H9 (cell line): ENCODE measurements at regions not wholly inside any gene's neighbourhood (a gene's known extent, or its start where the extent isn't known, plus 50 kb on each side); places are given as distances from the start of the nearest gene placed in this dataset.

Experiments
- DNase-seq: peaks from one replicate; pipeline ENCODE4 v3.0.0-alpha.2; 2017
- H2AFZ ChIP-seq: one replicate; pipeline ENCODE4 v1.6.1; 2013; ENCODE audit warnings: mild to moderate bottlenecking, low read length, control low read depth, moderate library complexity
- H2AK5ac ChIP-seq: 2 replicates; pipeline ENCODE4 v1.6.1; 2013; ENCODE audit warnings: low read length, control low read depth, mixed read lengths; ENCODE audit not compliant: insufficient read length
- H2BK120ac ChIP-seq: one replicate; pipeline ENCODE4 v1.6.1; 2013; ENCODE audit warnings: low read depth, mild to moderate bottlenecking, low read length, control low read depth, inconsistent platforms; ENCODE audit not compliant: poor library complexity, severe bottlenecking
- H2BK12ac ChIP-seq: 2 replicates; pipeline ENCODE4 v1.6.1; 2013; ENCODE audit warnings: low read length, control low read depth, mixed read lengths, low read depth; ENCODE audit not compliant: insufficient read length
- H2BK15ac ChIP-seq: 2 replicates; pipeline ENCODE4 v1.6.1; 2013; ENCODE audit warnings: low read depth, low read length, control low read depth
- H2BK20ac ChIP-seq: one replicate; pipeline ENCODE4 v1.6.1; 2013; ENCODE audit warnings: low read depth, mild to moderate bottlenecking, low read length, control low read depth, inconsistent platforms; ENCODE audit not compliant: poor library complexity, severe bottlenecking
- H2BK5ac ChIP-seq: 2 replicates; pipeline ENCODE4 v1.6.1; 2013; ENCODE audit warnings: low read length, control low read depth, mixed read lengths; ENCODE audit not compliant: insufficient read length
- H3K14ac ChIP-seq: 2 replicates; pipeline ENCODE4 v1.6.1; 2013; ENCODE audit warnings: low read length, control low read depth; ENCODE audit not compliant: insufficient read depth
- H3K18ac ChIP-seq: 2 replicates; pipeline ENCODE4 v1.6.1; 2013; ENCODE audit warnings: low read depth, mild to moderate bottlenecking, mixed read lengths, low read length, control low read depth; ENCODE audit not compliant: insufficient read length
- H3K23ac ChIP-seq: 2 replicates; pipeline ENCODE4 v1.6.1; 2013; ENCODE audit warnings: low read length, control low read depth, mixed read lengths, low read depth; ENCODE audit not compliant: insufficient read length
- H3K23me2 ChIP-seq: 2 replicates; pipeline ENCODE4 v1.6.1; 2013; ENCODE audit warnings: low read depth, mild to moderate bottlenecking, mixed read lengths, low read length, control low read depth; ENCODE audit not compliant: insufficient read length, poor library complexity, severe bottlenecking
- H3K27ac ChIP-seq: 2 replicates; pipeline ENCODE4 v1.5.1; 2013; ENCODE audit warnings: low read length, control low read depth, mixed read lengths, low read depth; ENCODE audit not compliant: insufficient read length
- H3K27me3 ChIP-seq: 2 replicates; pipeline ENCODE4 v1.6.1; 2013; ENCODE audit warnings: low read length, control low read depth, inconsistent platforms; ENCODE audit not compliant: insufficient read depth
- H3K4ac ChIP-seq: 2 replicates; pipeline ENCODE4 v1.6.1; 2013; ENCODE audit warnings: low read depth, mild to moderate bottlenecking, control low read depth, inconsistent platforms, low read length, moderate library complexity
- H3K4me1 ChIP-seq: 2 replicates; pipeline ENCODE4 v1.6.1; 2013; ENCODE audit warnings: low read length, control low read depth, inconsistent platforms; ENCODE audit not compliant: insufficient read depth
- H3K4me2 ChIP-seq: 2 replicates; pipeline ENCODE4 v1.6.1; 2013; ENCODE audit warnings: low read length, control low read depth, mixed read lengths; ENCODE audit not compliant: insufficient read length, insufficient read depth
- H3K56ac ChIP-seq: 2 replicates; pipeline ENCODE4 v1.6.1; 2013; ENCODE audit warnings: low read depth, mild to moderate bottlenecking, mixed read lengths, low read length, control low read depth; ENCODE audit not compliant: insufficient read length
- H3K79me1 ChIP-seq: 2 replicates; pipeline ENCODE4 v1.6.1; 2013; ENCODE audit warnings: low read depth, mild to moderate bottlenecking, moderate library complexity, low read length, control low read depth, inconsistent platforms; ENCODE audit not compliant: insufficient read depth, poor library complexity, severe bottlenecking
- H3K79me2 ChIP-seq: 2 replicates; pipeline ENCODE4 v1.6.1; 2013; ENCODE audit warnings: low read length, control low read depth, inconsistent platforms; ENCODE audit not compliant: insufficient read depth
- H3K9ac ChIP-seq: 2 replicates; pipeline ENCODE4 v1.6.1; 2013; ENCODE audit warnings: low read length, control low read depth, mixed read lengths; ENCODE audit not compliant: insufficient read length; ENCODE audit errors: extremely low read depth
- H3K9me3 ChIP-seq: one replicate; pipeline ENCODE4 v1.6.1; 2013; ENCODE audit warnings: low read depth, low read length, inconsistent platforms; ENCODE audit not compliant: control insufficient read depth
- H3T11ph ChIP-seq: one replicate; pipeline ENCODE4 v1.6.1; 2013; ENCODE audit warnings: mild to moderate bottlenecking, low read length, control low read depth, inconsistent platforms
- H4K20me1 ChIP-seq: one replicate; pipeline ENCODE4 v1.6.1; 2013; ENCODE audit not compliant: control insufficient read depth, insufficient read length, insufficient read depth
- H4K5ac ChIP-seq: 2 replicates; pipeline ENCODE4 v1.6.1; 2013; ENCODE audit warnings: low read depth, mild to moderate bottlenecking, mixed read lengths, low read length, control low read depth; ENCODE audit not compliant: insufficient read length
- H4K8ac ChIP-seq: replicated peaks from 2 replicates; pipeline ENCODE4 v1.6.1; 2013; ENCODE audit warnings: low read length, control low read depth, mixed read lengths, low read depth; ENCODE audit not compliant: insufficient read length
- H4K91ac ChIP-seq: 2 replicates; pipeline ENCODE4 v1.6.1; 2013; ENCODE audit warnings: low read depth, mild to moderate bottlenecking, moderate library complexity, mixed read lengths, low read length, control low read depth; ENCODE audit not compliant: insufficient read length
- H3K27ac Mint-ChIP-seq, 3 experiments: 2 replicates in 2 of 3; 3 replicates in 1 of 3; pipeline ENCODE4 v1.8.0; 2020 to 2021; ENCODE audit warnings: mixed read lengths in 3 of 3, mild to moderate bottlenecking in 1 of 3, moderate library complexity in 1 of 3
- H3K27me3 Mint-ChIP-seq: 2 replicates; pipeline ENCODE4 v1.8.0; 2021; ENCODE audit warnings: low read depth, mild to moderate bottlenecking, moderate library complexity, mixed read lengths
- H3K36me3 Mint-ChIP-seq, 3 experiments: 2 replicates in 2 of 3; 3 replicates in 1 of 3; pipeline ENCODE4 v1.8.0; 2020 to 2021; ENCODE audit warnings: low read depth in 3 of 3, mixed read lengths in 3 of 3; ENCODE audit not compliant: insufficient read depth in 1 of 3
- H3K4me1 Mint-ChIP-seq, 2 experiments: 2 replicates each; pipeline ENCODE4 v1.8.0; 2020; ENCODE audit warnings: mixed read lengths in 2 of 2
- H3K4me3 Mint-ChIP-seq, 2 experiments: 2 replicates in 1 of 2; 3 replicates in 1 of 2; pipeline ENCODE4 v1.8.0; 2020 to 2021; ENCODE audit warnings: mild to moderate bottlenecking in 2 of 2, mixed read lengths in 2 of 2, moderate library complexity in 1 of 2
- H3K9me3 Mint-ChIP-seq, 2 experiments: 2 replicates in 1 of 2; 3 replicates in 1 of 2; pipeline ENCODE4 v1.8.0; 2020; ENCODE audit warnings: mild to moderate bottlenecking in 2 of 2, mixed read lengths in 2 of 2, moderate library complexity in 1 of 2
- CTCF ChIP-seq: fragments of 200-600 bp; sonication (generic); conservative IDR thresholded peaks from 3 replicates; pipeline ENCODE4 v1.8.0; 2021; ENCODE audit warnings: antibody characterized with exemption, mild to moderate bottlenecking
- WGBS: extraction: QIAGEN DNeasy Blood & Tissue Kit; methylation state at CpG from one replicate; pipeline ENCODE4 v1.1.7; 2013; ENCODE audit warnings: missing lambda C conversion rate, low lambda C conversion rate, mixed read lengths; ENCODE audit not compliant: insufficient read length; ENCODE audit errors: extremely low coverage; 5-methylcytosine and 5-hydroxymethylcytosine counted together

GRCh38 chr4:54574500-54574899, 83.3 kb upstream of the KIT start:
- H2BK5ac ChIP-seq, result no peak overlapping the region
- no peak overlapping the region for H3K4ac ChIP-seq
- H2AFZ ChIP-seq, result no peak overlapping the region
- no peak overlapping the region for H3K23ac ChIP-seq
- H3K9me3 ChIP-seq, result no peaks in the 10 kb centered on the region
- no peak for DNase-seq
- H3K79me2 ChIP-seq, result no peaks in the 10 kb centered on the region
- no peak overlapping the region for H3K4me3 Mint-ChIP-seq
- peaks cover 38 to 42% of the 10 kb centered on the region in 2 experiments for H3K4me1 Mint-ChIP-seq
- no peaks in the 10 kb centered on the region for H3K79me1 ChIP-seq
- H2BK20ac ChIP-seq, result no peak overlapping the region
- no peak overlapping the region for H3K27ac ChIP-seq
- no peak overlapping the region for H4K91ac ChIP-seq
- H2AK5ac ChIP-seq, result no peak overlapping the region
- H3K9ac ChIP-seq, result no peak overlapping the region
- no peak overlapping the region for H4K8ac ChIP-seq
- WGBS, result no CpG with 5 or more reads among the region's 1 CpG
- H3K27me3 Mint-ChIP-seq, result peaks cover 59% of the 10 kb centered on the region
- H3K27me3 ChIP-seq, result no peaks in the 10 kb centered on the region; the same call in 1 of the 2 replicates
- no peaks in the 10 kb centered on the region; a peak in 2 of 5 replicates for H3K9me3 Mint-ChIP-seq
- no peaks in the 10 kb centered on the region for H4K20me1 ChIP-seq
- no peaks in the 10 kb centered on the region for H3K36me3 Mint-ChIP-seq
- H3K56ac ChIP-seq, result no peak overlapping the region
- H3K18ac ChIP-seq, result no peak overlapping the region
- no peak overlapping the region for H3K4me2 ChIP-seq
- H3T11ph ChIP-seq, result no peak overlapping the region
- no peak overlapping the region for H2BK12ac ChIP-seq
- H4K5ac ChIP-seq, result no peak overlapping the region
- H3K27ac Mint-ChIP-seq, result no peak overlapping the region
- no peak overlapping the region for H3K14ac ChIP-seq
- TF ChIP-seq CTCF, result no peak
- no peaks in the 10 kb centered on the region for H3K23me2 ChIP-seq
- no peaks in the 10 kb centered on the region; the same call in 1 of the 2 replicates for H3K4me1 ChIP-seq
- H2BK15ac ChIP-seq, result no peak overlapping the region
- H2BK120ac ChIP-seq, result no peak overlapping the region
